CD4-positive, alpha-beta T cell treated with Interleukin-2 at 100 ng/mL for 4 hours (primary cell): ENCODE measurements at regions not wholly inside any gene's neighbourhood (a gene's known extent, or its start where the extent isn't known, plus 50 kb on each side); places are given as distances from the start of the nearest gene placed in this dataset.

Experiments used
- DNase-seq: peaks from one replicate; pipeline ENCODE4 v3.0.0-alpha.2; 2020; ENCODE audit warnings: low spot score

- no peak for DNase-seq
Observed at GRCh38 chr2:24439971-24440340, 51.1 kb upstream of the NCOA1 start.

DNA sequence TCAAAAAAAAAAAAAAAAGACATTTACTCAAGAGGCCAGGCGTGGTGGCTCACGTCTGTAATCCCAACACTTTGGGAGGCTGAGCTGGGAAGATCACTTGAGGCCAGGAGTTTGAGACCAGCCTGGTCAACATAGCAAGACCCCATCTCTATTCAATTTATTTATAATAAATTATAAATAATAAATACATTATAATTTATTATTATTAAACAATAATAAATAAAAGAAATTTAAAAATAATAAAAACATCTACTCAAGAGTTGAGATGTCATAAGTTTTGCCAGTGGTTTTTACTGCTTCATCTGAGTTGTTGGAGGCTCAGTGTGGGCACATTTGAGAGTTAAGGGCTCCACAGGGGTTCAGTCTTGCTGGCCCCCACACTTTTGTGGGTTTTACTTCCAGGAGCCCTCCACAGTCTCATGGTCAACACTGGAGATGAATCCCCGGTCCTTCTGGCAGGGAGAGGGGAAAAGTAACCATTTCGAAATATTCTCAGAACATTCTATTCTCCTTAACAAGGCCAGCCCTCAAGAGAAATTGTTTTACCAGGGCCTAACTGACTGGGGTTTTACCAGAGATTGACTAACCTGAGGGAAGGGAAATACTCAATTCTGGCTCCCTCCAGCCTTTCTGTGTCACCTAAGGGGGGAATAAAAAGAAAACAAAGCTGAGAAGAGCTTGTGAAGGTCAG is 51.6 kb upstream of the NCOA1 start:
- no peak for DNase-seq

DNA sequence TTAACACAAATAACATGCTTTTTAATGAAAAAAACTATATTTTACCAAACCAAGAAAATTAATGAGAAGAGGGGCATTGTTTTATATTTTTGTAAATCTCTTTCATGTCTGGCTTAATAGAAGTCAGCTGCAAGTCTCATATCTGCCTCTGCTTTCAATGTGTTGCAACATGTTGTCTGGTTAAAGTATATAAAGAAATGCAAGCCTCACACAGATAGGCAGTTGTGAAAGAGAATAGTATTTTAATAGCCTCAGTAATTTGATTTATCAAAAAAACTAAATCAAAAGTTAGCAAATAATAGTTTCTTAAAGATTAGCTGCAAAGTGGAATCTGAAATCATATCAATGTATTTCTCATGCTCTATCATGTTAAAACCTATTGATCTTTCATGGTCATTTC is 52.9 kb upstream of the NCOA1 start:
- no peak for DNase-seq

- no peak for DNase-seq
Observed at GRCh38 chr2:24435391-24436316, 55.4 kb upstream of the NCOA1 start.

DNA sequence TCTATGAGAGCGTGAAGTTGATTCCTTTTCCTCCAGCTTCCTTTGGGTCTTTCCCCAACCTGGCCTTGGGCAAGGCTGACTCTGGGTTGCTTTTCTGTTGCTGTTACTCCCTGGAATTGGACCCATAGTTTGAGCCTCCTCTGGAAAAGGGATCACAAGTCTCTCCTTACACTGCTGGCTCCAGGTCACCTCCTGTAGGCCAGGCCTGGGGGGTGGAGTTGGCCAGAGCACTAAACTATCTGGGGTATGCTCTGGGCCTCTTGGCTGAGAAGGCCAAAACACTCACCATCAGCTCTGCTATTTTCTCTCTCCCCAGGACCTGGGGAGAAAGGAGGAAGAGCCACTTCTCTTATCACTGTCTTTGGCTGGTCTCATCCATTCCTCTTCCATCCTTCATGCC is 56.5 kb upstream of the NCOA1 start:
- no peak for DNase-seq

DNA sequence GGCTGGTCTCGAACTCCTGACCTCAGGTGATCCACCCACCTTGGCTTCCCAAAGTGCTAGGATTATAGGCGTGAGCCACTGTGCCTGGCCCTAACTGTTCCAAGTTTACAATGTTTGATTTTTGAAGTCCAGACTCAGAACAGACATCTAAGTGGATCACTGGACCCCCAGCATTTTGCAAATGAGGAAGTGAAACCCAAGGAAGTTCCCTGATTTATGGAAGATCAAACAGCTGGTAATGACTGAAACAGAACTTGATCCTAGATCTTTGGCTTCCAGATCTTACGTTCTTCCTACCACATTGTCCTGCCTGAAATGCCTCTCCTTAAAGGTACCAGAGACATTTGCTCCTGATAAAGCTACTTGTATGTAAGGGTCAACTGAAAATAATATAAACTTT is 58.3 kb upstream of the NCOA1 start:
- no peak for DNase-seq

DNA sequence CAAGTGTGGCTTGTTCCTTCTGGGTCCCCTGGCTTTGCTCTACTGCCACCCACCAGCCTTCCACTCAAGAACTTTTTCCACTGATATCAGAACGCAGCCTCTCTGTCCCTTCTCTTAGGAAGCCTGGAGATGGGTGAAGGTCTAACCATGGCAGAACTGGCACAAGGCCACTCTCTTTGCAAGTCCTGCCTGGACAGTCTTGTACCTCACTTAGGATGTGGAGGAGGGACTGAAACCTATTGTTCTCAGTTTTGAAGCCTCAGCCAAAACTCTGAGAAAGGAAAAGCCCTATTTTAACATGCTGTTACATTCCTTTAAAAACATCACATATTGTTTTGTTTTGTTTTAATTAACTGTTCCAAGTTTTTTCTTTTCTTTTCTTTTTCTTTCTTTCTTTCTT is 58.9 kb upstream of the NCOA1 start:
- no peak for DNase-seq

DNA sequence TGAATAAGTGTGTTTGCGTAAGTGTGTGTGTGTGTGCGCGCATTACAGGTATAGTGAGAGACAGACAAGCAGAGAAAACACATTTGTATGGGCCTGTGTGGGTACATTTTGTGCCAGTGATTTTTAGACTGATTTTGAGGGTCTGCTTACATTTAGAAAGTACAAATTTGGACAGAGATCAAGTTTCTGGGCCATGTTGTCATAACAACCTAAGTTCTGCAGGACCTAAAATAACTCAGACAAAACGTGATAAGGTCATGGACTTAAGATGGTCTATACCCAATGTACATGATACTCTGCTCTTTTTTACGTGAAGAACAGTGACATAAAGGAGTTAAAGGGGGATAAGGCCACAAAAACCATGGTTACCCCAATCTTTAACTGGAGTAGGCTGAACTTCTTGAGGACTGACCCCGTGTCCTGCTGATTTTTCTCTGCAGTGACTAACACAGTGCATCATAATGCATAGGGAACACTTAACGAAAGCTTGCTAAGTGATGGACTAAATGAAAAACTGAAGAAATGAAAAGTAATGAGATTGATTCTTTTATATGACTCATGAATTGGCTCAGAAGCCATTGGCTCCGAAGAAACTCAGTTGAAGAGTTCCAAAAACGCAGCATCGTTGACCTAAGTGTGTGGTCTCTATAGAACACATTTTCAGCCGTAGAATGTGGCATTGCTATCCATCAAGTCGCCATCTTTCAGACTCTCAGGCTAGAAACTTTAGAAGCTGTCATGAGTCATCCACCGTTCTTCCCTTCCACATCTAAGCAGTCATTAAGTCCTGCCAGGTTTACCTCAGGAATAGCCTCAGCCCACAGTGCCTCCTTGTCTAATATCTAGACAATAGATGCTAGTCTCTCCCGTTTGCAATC is 61.6 kb upstream of the NCOA1 start:
- no peak for DNase-seq

GRCh38 chr2:24424387-24424786 is 64.1 kb upstream of the ITSN2 start:
- DNase-seq = no peak

GRCh38 chr2:24423095-24423494 is 62.8 kb upstream of the ITSN2 start:
- no peak for DNase-seq

GRCh38 chr2:24421668-24422067 is 61.3 kb upstream of the ITSN2 start:
- DNase-seq = peak; percentile 52

DNA sequence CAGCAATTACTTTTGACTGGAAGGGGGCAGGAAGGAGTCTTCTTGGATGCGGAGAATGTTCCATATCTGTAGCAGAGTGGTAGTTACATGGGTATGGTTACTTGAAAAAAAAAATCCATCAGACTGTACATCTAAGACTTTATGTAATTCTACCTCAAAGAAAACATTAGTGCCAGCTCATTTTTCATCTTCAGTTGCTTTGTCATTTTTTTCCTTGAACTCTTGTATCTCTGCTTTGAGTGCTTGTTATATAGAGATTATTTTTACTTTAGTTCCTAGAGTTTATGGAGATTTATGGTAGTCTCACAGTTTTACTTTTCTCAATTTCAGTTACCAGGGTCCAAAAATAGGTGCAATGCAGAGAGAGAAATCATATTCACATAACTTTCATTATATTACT is 60.0 kb upstream of the ITSN2 start:
- no peak for DNase-seq

GRCh38 chr2:24418166-24418841 is 58.0 kb upstream of the ITSN2 start:
- no peak for DNase-seq

GRCh38 chr2:24412812-24413211 is 52.5 kb upstream of the ITSN2 start:
- no peak for DNase-seq

- no peak for DNase-seq
Observed at GRCh38 chr2:24411488-24412151, 51.3 kb upstream of the ITSN2 start.

DNA sequence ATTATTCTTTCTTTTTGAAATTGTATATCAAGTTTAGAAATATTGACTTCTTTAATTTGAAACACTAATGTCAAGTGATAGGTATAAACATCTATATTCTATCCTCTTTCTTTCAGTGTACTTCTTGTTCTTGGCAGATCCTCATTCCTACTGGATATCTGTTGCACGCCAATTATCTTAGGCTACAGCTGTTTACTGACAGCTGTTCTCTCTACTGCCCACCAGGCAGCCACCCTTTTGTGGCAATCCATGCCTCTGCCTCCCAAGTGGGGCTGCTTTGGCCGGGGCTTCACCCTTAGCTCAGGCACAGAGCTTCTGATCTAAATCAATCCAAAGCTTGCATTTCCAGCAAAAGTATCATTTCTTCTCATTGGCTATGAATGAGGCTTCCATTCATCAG is 50.6 kb upstream of the ITSN2 start:
- no peak for DNase-seq

DNA sequence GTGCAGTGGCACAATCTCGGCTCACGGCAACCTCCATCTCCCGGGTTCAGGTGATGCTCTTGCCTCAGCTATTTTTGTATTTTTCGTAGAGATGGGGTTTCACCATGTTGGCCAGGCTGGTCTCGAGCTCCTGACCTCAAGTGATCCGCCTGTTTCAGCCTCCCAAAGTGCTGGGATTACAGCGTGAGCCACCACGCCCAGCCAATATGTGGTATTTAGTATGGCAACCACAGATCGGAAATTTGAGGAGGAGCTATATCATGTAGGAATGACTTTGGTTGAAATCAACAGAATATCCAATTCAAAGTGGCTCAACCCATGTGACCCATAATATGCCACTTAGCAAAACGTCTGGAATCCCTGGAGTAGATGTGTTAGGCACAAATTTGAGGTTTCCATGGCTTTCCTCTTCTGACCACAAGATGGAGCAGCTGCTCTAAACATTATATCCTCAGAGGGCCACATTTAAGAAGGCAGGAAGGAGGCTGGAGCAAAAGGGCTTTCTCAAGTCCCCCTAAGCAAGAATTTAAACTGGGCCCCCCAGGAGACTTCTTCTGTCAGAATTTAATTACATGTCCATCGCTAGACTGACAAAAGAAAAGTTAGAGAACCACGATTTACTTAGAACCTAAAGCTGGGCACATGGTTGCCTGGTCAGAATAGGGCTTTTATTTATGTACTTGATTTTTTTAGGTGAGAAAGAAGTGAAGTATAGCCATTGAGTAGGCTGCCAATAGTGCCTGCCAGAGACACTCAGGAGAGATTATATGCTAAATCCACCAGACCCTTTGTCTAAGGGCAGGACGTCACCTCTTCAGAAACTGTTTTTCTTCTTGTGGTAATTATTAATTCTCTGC is 49.6 kb upstream of the ITSN2 start:
- DNase-seq = peak; percentile 64
